C4-2B (cell line): ENCODE measurements at regions not wholly inside any gene's neighbourhood (a gene's known extent, or its start where the extent isn't known, plus 50 kb on each side); places are given as distances from the start of the nearest gene placed in this dataset.

Source experiments
- CTCF ChIP-seq: fragments of 450-650 bp; conservative IDR thresholded peaks from 2 replicates; pipeline ENCODE4 v1.5.1; 2017; ENCODE audit warnings: mild to moderate bottlenecking
- ZFX ChIP-seq: fragments of 450-650 bp; IDR thresholded peaks from 2 replicates; pipeline ENCODE4 v1.6.1; 2017

GRCh38 chr2:199509403-199509802 is 51.7 kb upstream of the SATB2 start:
- no peak for TF ChIP-seq CTCF
- no peak for TF ChIP-seq ZFX
